Dermis microvascular lymphatic vessel endothelial cell (primary cell): ENCODE measurements at regions not wholly inside any gene's neighbourhood (a gene's known extent, or its start where the extent isn't known, plus 50 kb on each side); places are given as distances from the start of the nearest gene placed in this dataset.

Experiments
- DNase-seq, 2 donors: peaks; one replicate each; pipeline versions ENCODE4 v3.0.0 to v3.0.0-alpha.2; 2010; ENCODE audit warnings: low read depth in 2 of 2

GRCh38 chr13:106241974-106242953 lies 293.2 kb downstream of the EFNB2 start:
- DNase-seq: no peak

- no peak for DNase-seq
Observed at GRCh38 chr13:106238690-106239089, 296.8 kb downstream of the EFNB2 start.

- no peak for DNase-seq
Observed at GRCh38 chr13:106234636-106235035, 300.8 kb downstream of the EFNB2 start.

GRCh38 chr13:106233134-106233735 lies 302.2 kb downstream of the EFNB2 start:
- no peak for DNase-seq

GRCh38 chr13:106232681-106233080 lies 302.8 kb downstream of the EFNB2 start:
- no peak for DNase-seq

GRCh38 chr13:106230450-106230849 lies 305.0 kb downstream of the EFNB2 start:
- DNase-seq: peak in 1 of 2 donors; percentile 5

- no peak for DNase-seq
Observed at GRCh38 chr13:106225126-106225525, 310.3 kb downstream of the EFNB2 start.

- DNase-seq: no peak
Observed at GRCh38 chr13:106220211-106220610, 315.3 kb downstream of the EFNB2 start.

- no peak for DNase-seq
Observed at GRCh38 chr13:106213028-106213757, 322.3 kb downstream of the EFNB2 start.

- DNase-seq: no peak
Observed at GRCh38 chr13:106212386-106213010, 323.0 kb downstream of the EFNB2 start.

GRCh38 chr13:106210324-106210723 lies 325.1 kb downstream of the EFNB2 start:
- no peak for DNase-seq

GRCh38 chr13:106205871-106206270 lies 329.6 kb downstream of the EFNB2 start:
- DNase-seq: no peak

GRCh38 chr13:106197496-106197895 lies 338.0 kb downstream of the EFNB2 start:
- DNase-seq: no peak

- DNase-seq: no peak
Observed at GRCh38 chr13:106187501-106188095, 347.9 kb downstream of the EFNB2 start.

- DNase-seq: no peak
Observed at GRCh38 chr13:106187101-106187500, 348.4 kb downstream of the EFNB2 start.

- no peak for DNase-seq
Observed at GRCh38 chr13:106186366-106187030, 349.0 kb downstream of the EFNB2 start.

- DNase-seq: no peak
Observed at GRCh38 chr13:106184790-106185189, 350.7 kb downstream of the EFNB2 start.

- no peak for DNase-seq
Observed at GRCh38 chr13:106183410-106184065, 351.9 kb downstream of the EFNB2 start.

- peak in 1 of 2 donors; percentile 29 for DNase-seq
Observed at GRCh38 chr13:106182404-106182803, 353.1 kb downstream of the EFNB2 start.

GRCh38 chr13:106178816-106179215 lies 356.6 kb downstream of the EFNB2 start:
- no peak for DNase-seq
